H1 (cell line): ENCODE measurements at regions not wholly inside any gene's neighbourhood (a gene's known extent, or its start where the extent isn't known, plus 50 kb on each side); places are given as distances from the start of the nearest gene placed in this dataset.

ENCODE experiments used
- CTCF ChIA-PET: fragments of 300-600 bp; sonication (Branson Sonifier 250); formaldehyde crosslinking; loops from one replicate; lab custom pipeline; 2021; ENCODE audit not compliant: partially characterized antibody; lab: Charles Lee
- POLR2A ChIA-PET: fragments of 300-600 bp; sonication (Branson Sonifier 250); formaldehyde crosslinking; loops from one replicate; lab custom pipeline; 2021; ENCODE audit warnings: inconsistent platforms; ENCODE audit not compliant: partially characterized antibody; lab: Charles Lee
- DNase-seq, 2 experiments: peaks; one replicate each; pipeline versions ENCODE4 v3.0.0 to v3.0.0-alpha.2; 2010 to 2022; ENCODE audit warnings: low spot score in 2 of 2, low read depth in 1 of 2, mixed read lengths in 1 of 2
- FAIRE-seq: peaks from 2 replicates; lab custom pipeline; 2011; peaks lifted over from hg19 to GRCh38; lab: Jason Lieb, UNC
- H2AFZ ChIP-seq: 2 replicates; pipeline ENCODE4 v1.8.1; 2012; ENCODE audit warnings: low read length, inconsistent platforms
- H2AK5ac ChIP-seq: 2 replicates; pipeline ENCODE4 v1.6.1; 2013; ENCODE audit warnings: low read depth, low read length
- H2BK120ac ChIP-seq: replicated peaks from 2 replicates; pipeline ENCODE3; 2013; ENCODE audit warnings: low read depth, low read length, inconsistent platforms
- H2BK12ac ChIP-seq: 2 replicates; pipeline ENCODE4 v1.6.1; 2013; ENCODE audit warnings: low read depth, low read length
- H2BK15ac ChIP-seq: 2 replicates; pipeline ENCODE4 v1.6.1; 2013; ENCODE audit warnings: low read length
- H2BK20ac ChIP-seq: 2 replicates; pipeline ENCODE4 v1.6.1; 2013; ENCODE audit warnings: low read length
- H2BK5ac ChIP-seq: 2 replicates; pipeline ENCODE4 v1.6.1; 2013; ENCODE audit warnings: low read depth, low read length
- H3K14ac ChIP-seq: 2 replicates; pipeline ENCODE4 v1.6.1; 2013; ENCODE audit warnings: inconsistent platforms; ENCODE audit not compliant: insufficient read length
- H3K18ac ChIP-seq: 2 replicates; pipeline ENCODE4 v1.6.1; 2013; ENCODE audit warnings: low read length; ENCODE audit errors: extremely low read depth
- H3K23ac ChIP-seq: 2 replicates; pipeline ENCODE4 v1.6.1; 2013; ENCODE audit warnings: inconsistent platforms; ENCODE audit not compliant: insufficient read length
- H3K23me2 ChIP-seq: 2 replicates; pipeline ENCODE4 v1.6.1; 2013; ENCODE audit warnings: low read depth, low read length
- H3K27ac ChIP-seq: 2 replicates; pipeline ENCODE4 v1.6.1; 2011; ENCODE audit warnings: low read depth, low read length, inconsistent platforms
- H3K27me3 ChIP-seq, 4 experiments: replicated peaks in 1 of 4; 1 replicate in 1 of 4; 2 replicates in 3 of 4; pipeline versions ENCODE4 v1.6.1 to v1.8.1; 2011 to 2013; ENCODE audit warnings: low read length in 3 of 4, mild to moderate bottlenecking in 3 of 4, inconsistent platforms in 2 of 4, mixed read lengths in 2 of 4, moderate library complexity in 1 of 4; ENCODE audit not compliant: control insufficient read depth in 3 of 4, insufficient read depth in 3 of 4; ENCODE audit errors: extremely low read depth in 1 of 4
- H3K36me3 ChIP-seq, 4 experiments: 2 replicates each; pipeline versions ENCODE4 v1.6.1 to v1.8.1; 2011 to 2013; ENCODE audit warnings: mild to moderate bottlenecking in 4 of 4, low read length in 3 of 4, moderate library complexity in 2 of 4, control low read depth in 1 of 4, inconsistent platforms in 1 of 4; ENCODE audit not compliant: insufficient read depth in 4 of 4, control insufficient read depth in 2 of 4
- H3K4ac ChIP-seq: replicated peaks from 2 replicates; pipeline ENCODE3; 2013; ENCODE audit warnings: low read length, low read depth, mixed read lengths, inconsistent platforms; ENCODE audit not compliant: insufficient read length
- H3K4me1 ChIP-seq, 4 experiments: replicated peaks in 1 of 4; 1 replicate in 1 of 4; 2 replicates in 3 of 4; pipeline versions ENCODE4 v1.6.1 to v1.8.1; 2011 to 2013; ENCODE audit warnings: low read length in 3 of 4, inconsistent platforms in 2 of 4, mixed read lengths in 1 of 4; ENCODE audit not compliant: insufficient read depth in 4 of 4, control insufficient read depth in 3 of 4
- H3K4me2 ChIP-seq, 2 experiments: 2 replicates each; pipeline versions ENCODE4 v1.6.1 to v1.8.1; 2011 to 2013; ENCODE audit warnings: low read depth in 2 of 2, low read length in 2 of 2, control low read depth in 1 of 2, inconsistent platforms in 1 of 2, mild to moderate bottlenecking in 1 of 2; ENCODE audit not compliant: insufficient read depth in 1 of 2
- H3K4me3 ChIP-seq, 4 experiments: fragments of 200-600, 300-600 bp in 1 of 4; sonication (generic), shearing (Covaris generic), sonication (Bioruptor Twin) in 1 of 4; 2 replicates each; pipeline versions ENCODE4 v1.5.1 to v1.8.1; 2011 to 2016; ENCODE audit warnings: low read length in 4 of 4, low read depth in 3 of 4, control low read depth in 2 of 4, inconsistent platforms in 2 of 4, mild to moderate bottlenecking in 2 of 4, mixed read lengths in 1 of 4, moderate library complexity in 1 of 4; ENCODE audit not compliant: insufficient read depth in 2 of 4; ENCODE audit errors: extremely low read depth in 1 of 4
- H3K56ac ChIP-seq: replicated peaks from 2 replicates; pipeline ENCODE3; 2013; ENCODE audit warnings: low read depth, mild to moderate bottlenecking, mixed read lengths, low read length, inconsistent platforms; ENCODE audit not compliant: insufficient read length
- H3K79me1 ChIP-seq: 2 replicates; pipeline ENCODE4 v1.6.1; 2013; ENCODE audit warnings: low read depth, low read length, control low read depth
- H3K79me2 ChIP-seq, 2 experiments: 2 replicates each; pipeline versions ENCODE4 v1.6.1 to v1.8.1; 2012 to 2013; ENCODE audit warnings: low read length in 2 of 2, mild to moderate bottlenecking in 2 of 2, inconsistent platforms in 1 of 2; ENCODE audit not compliant: insufficient read depth in 2 of 2, control insufficient read depth in 1 of 2
- H3K9ac ChIP-seq, 4 experiments: replicated peaks in 1 of 4; 1 replicate in 1 of 4; 2 replicates in 3 of 4; pipeline versions ENCODE4 v1.6.1 to v1.8.1; 2011 to 2013; ENCODE audit warnings: low read depth in 3 of 4, low read length in 3 of 4, control low read depth in 2 of 4, mild to moderate bottlenecking in 2 of 4, moderate library complexity in 2 of 4, inconsistent platforms in 1 of 4; ENCODE audit errors: extremely low read depth in 1 of 4
- H3K9me3 ChIP-seq, 2 experiments: 2 replicates each; pipeline versions ENCODE4 v1.6.1 to v1.8.1; 2012 to 2013; ENCODE audit warnings: mild to moderate bottlenecking in 2 of 2, moderate library complexity in 2 of 2, control low read depth in 1 of 2, inconsistent platforms in 1 of 2, low read depth in 1 of 2, low read length in 1 of 2, mixed read lengths in 1 of 2; ENCODE audit not compliant: insufficient read depth in 2 of 2
- H4K20me1 ChIP-seq, 2 experiments: replicated peaks in 1 of 2; 2 replicates each; pipeline versions ENCODE3 to v1.8.1; 2011 to 2013; ENCODE audit warnings: inconsistent platforms in 2 of 2, low read length in 2 of 2, mild to moderate bottlenecking in 1 of 2; ENCODE audit not compliant: insufficient read depth in 2 of 2, control insufficient read depth in 1 of 2
- H4K5ac ChIP-seq: 2 replicates; pipeline ENCODE4 v1.6.1; 2013; ENCODE audit warnings: low read length, low read depth, mixed read lengths, inconsistent platforms; ENCODE audit not compliant: insufficient read length
- H4K8ac ChIP-seq: 2 replicates; pipeline ENCODE4 v1.8.0; 2013; ENCODE audit warnings: mild to moderate bottlenecking, moderate library complexity, low read length, inconsistent platforms; ENCODE audit not compliant: insufficient read depth; ENCODE audit errors: extremely low read depth
- H4K91ac ChIP-seq: replicated peaks from 2 replicates; pipeline ENCODE3; 2013; ENCODE audit warnings: low read length, mixed read lengths, inconsistent platforms; ENCODE audit not compliant: insufficient read length
- CHD2 ChIP-seq: IDR thresholded peaks from 2 replicates; pipeline ENCODE4 v1.6.1; 2012; ENCODE audit warnings: low read length, improper control_type of control experiment
- EGR1 ChIP-seq: IDR thresholded peaks from 2 replicates; pipeline ENCODE4 v1.6.1; 2011; ENCODE audit warnings: low read depth, low read length, borderline replicate concordance
- EZH2 ChIP-seq: fragments of 200-600 bp; sonication (generic); IDR thresholded peaks from 2 replicates; pipeline ENCODE4 v1.7.1; 2012; ENCODE audit warnings: low read depth, mild to moderate bottlenecking, moderate library complexity, low read length, inconsistent platforms; ENCODE audit not compliant: severe bottlenecking
- HDAC2 ChIP-seq, 2 experiments: fragments of 300-600 bp in 1 of 2; sonication (generic) in 1 of 2; IDR thresholded peaks; 2 replicates each; pipeline ENCODE4 v1.6.1; 2011 to 2012; ENCODE audit warnings: low read depth in 2 of 2, low read length in 2 of 2, mild to moderate bottlenecking in 2 of 2, moderate library complexity in 2 of 2, borderline replicate concordance in 1 of 2, inconsistent platforms in 1 of 2
- JUN ChIP-seq: IDR thresholded peaks from 2 replicates; pipeline ENCODE4 v1.6.1; 2011; ENCODE audit warnings: low read depth, mild to moderate bottlenecking, improper control_type of control experiment, low read length
- RXRA ChIP-seq: IDR thresholded peaks from 2 replicates; pipeline ENCODE4 v1.6.1; 2011; ENCODE audit warnings: low read depth, mild to moderate bottlenecking, low read length, moderate library complexity; ENCODE audit not compliant: insufficient read depth
- TBP ChIP-seq: IDR thresholded peaks from 2 replicates; pipeline ENCODE4 v1.6.1; 2011; ENCODE audit warnings: low read depth, low read length, improper control_type of control experiment
- WGBS, 2 experiments: shearing (Covaris generic) in 1 of 2; methylation state at CpG; one replicate each; pipeline versions ENCODE4 v1.1.6 to v1.1.7; 2013 to 2015; ENCODE audit warnings: low lambda C conversion rate in 2 of 2, mixed read lengths in 2 of 2, inconsistent platforms in 1 of 2, low coverage in 1 of 2, missing lambda C conversion rate in 1 of 2; ENCODE audit not compliant: insufficient replicate concordance in 2 of 2, insufficient coverage in 1 of 2, insufficient read length in 1 of 2; ENCODE audit errors: extremely low coverage in 1 of 2, missing lambda C conversion rate in 1 of 2; 5-methylcytosine and 5-hydroxymethylcytosine counted together
- TF ChIP-seq, protein P1 (sequence below), 3 experiments: IDR thresholded peaks; 1 replicate in 2 of 3; 2 replicates in 1 of 3; pipeline versions ENCODE4 v1.5.1 to v1.6.1; 2011; ENCODE audit warnings: low read length in 3 of 3, mild to moderate bottlenecking in 3 of 3, inconsistent platforms in 2 of 3, low read depth in 1 of 3, moderate library complexity in 1 of 3; ENCODE audit not compliant: insufficient read depth in 1 of 3; ENCODE audit errors: control extremely low read depth in 1 of 3
- TF ChIP-seq, protein P2 (sequence below): IDR thresholded peaks from 2 replicates; pipeline ENCODE4 v1.6.1; 2012; ENCODE audit warnings: low read length, inconsistent platforms

DNA sequence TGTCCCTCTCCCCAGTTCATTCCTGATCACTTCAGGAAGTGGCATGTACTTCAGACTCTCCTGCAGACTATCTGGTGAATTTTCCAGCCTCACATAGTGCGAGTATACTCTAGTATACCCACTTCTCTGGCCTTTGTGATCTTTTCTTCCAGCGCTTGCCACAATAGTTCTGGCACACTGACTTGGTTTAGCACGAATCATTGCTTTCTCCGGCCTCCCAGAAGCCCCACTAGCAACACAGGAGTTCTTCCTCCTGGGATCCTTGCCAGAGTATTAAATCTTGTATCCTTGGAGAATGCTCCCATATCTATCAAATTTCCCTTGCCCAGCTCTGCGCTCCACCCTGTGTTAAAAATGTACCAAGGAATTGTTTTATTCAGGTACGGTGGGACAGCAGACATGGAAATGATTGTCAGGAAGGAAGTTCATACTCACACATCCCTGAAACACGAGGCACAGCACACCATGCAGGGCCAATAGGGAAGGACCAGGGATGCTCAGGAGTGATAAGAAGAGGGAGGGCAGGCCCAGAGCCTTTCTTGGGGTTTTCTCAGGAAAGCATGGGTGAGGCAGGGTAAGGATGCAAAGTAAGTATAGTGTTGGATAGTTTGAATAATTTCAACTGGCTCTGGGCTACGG is 136.7 kb downstream of the ADSS2 start:
- FAIRE-seq (no peak), DNase-seq (no peak)
- Histone ChIP-seq H3K27ac (no peak overlapping the region), H3K56ac (no peak overlapping the region), H3K4me3 (no peak overlapping the region), H4K8ac (no peak overlapping the region), H3K4me1 (no peaks in the 10 kb centered on the region), H2BK12ac (no peak overlapping the region), H3K36me3 (no peaks in the 10 kb centered on the region), H2BK120ac (no peak overlapping the region), H3K23me2 (no peaks in the 10 kb centered on the region; the same call in 1 of the 2 replicates), H2AK5ac (no peak overlapping the region), H4K20me1 (no peaks in the 10 kb centered on the region), H3K9me3 (no peaks in the 10 kb centered on the region), H3K23ac (no peak overlapping the region), H3K27me3 (no peaks in the 10 kb centered on the region), H3K14ac (no peak overlapping the region), H3K18ac (no peak overlapping the region), H3K4me2 (no peak overlapping the region), H3K4ac (no peak overlapping the region), H4K91ac (no peak overlapping the region), H2BK15ac (no peak overlapping the region), H2BK5ac (no peak overlapping the region), H2AFZ (no peak overlapping the region), H3K79me1 (no peaks in the 10 kb centered on the region), H3K79me2 (no peaks in the 10 kb centered on the region), H4K5ac (no peak overlapping the region), H2BK20ac (no peak overlapping the region), H3K9ac (no peak overlapping the region)
- 76% methylated on average over 8 of the region's 8 CpGs; no CpG with 5 or more reads in 1 of the 2 experiments for WGBS, 2 experiments
- POLR2A ChIA-PET: no interaction called here
- CTCF ChIA-PET: no interaction called here
- no peak for TF ChIP-seq HDAC2 (IDR thresholded peaks at IDR 0.05; ENCODE audit: borderline replicate concordance in 1 of 2, low read depth in 2 of 2, low read length in 2 of 2)
- no peak for TF ChIP-seq CHD2
- no peak for TF ChIP-seq RXRA
- no peak for TF ChIP-seq EZH2
- TF ChIP-seq, protein P1, sequence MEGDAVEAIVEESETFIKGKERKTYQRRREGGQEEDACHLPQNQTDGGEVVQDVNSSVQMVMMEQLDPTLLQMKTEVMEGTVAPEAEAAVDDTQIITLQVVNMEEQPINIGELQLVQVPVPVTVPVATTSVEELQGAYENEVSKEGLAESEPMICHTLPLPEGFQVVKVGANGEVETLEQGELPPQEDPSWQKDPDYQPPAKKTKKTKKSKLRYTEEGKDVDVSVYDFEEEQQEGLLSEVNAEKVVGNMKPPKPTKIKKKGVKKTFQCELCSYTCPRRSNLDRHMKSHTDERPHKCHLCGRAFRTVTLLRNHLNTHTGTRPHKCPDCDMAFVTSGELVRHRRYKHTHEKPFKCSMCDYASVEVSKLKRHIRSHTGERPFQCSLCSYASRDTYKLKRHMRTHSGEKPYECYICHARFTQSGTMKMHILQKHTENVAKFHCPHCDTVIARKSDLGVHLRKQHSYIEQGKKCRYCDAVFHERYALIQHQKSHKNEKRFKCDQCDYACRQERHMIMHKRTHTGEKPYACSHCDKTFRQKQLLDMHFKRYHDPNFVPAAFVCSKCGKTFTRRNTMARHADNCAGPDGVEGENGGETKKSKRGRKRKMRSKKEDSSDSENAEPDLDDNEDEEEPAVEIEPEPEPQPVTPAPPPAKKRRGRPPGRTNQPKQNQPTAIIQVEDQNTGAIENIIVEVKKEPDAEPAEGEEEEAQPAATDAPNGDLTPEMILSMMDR (IDR thresholded peaks at IDR 0.05; ENCODE audit: control extremely low read depth in 1 of 3, insufficient read depth in 1 of 3, low read depth in 1 of 3, low read length in 3 of 3): no peak
- TF ChIP-seq JUN: no peak
- no peak for TF ChIP-seq TBP
- TF ChIP-seq, protein P2, sequence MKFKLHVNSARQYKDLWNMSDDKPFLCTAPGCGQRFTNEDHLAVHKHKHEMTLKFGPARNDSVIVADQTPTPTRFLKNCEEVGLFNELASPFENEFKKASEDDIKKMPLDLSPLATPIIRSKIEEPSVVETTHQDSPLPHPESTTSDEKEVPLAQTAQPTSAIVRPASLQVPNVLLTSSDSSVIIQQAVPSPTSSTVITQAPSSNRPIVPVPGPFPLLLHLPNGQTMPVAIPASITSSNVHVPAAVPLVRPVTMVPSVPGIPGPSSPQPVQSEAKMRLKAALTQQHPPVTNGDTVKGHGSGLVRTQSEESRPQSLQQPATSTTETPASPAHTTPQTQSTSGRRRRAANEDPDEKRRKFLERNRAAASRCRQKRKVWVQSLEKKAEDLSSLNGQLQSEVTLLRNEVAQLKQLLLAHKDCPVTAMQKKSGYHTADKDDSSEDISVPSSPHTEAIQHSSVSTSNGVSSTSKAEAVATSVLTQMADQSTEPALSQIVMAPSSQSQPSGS: no peak
- TF ChIP-seq EGR1: no peak
